ENCODE measurements at regions not wholly inside any gene's neighbourhood (a gene's known extent, or its start where the extent isn't known, plus 50 kb on each side); places are given as distances from the start of the nearest gene placed in this dataset.

DNA sequence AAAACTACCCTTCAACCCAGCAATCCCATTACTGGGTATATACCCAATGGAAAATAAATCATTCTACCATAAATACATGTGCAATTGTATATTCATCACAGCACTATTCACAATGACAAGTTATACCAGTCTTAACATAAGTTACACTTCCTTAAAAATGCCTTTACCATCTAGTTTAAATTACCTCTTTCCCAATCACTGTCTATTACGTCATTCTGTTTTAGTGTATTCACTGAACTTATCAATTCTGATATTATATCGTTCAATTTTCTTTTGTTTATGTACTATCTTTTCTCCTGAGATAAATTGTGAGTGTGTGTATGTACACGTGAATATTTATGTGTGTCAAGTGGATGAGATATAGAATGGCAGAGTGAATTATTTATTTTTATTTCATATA is 1416.8 kb downstream of the OLFM4 start:
- H3K36me3 Mint-ChIP-seq (ENCODE audit: low read depth): no peaks in the 10 kb centered on the region

GRCh38 chr13:54445865-54446264 is 1417.3 kb downstream of the OLFM4 start:
- Mint-ChIP-seq H3K36me3 (ENCODE audit: low read depth) (no peaks in the 10 kb centered on the region), H3K9me3 (no peaks in the 10 kb centered on the region), H3K4me3 (no peak overlapping the region), H3K27ac (no peak overlapping the region), H3K27me3 (ENCODE audit: low read depth, poor library complexity) (no peaks in the 10 kb centered on the region), H3K4me1 (no peaks in the 10 kb centered on the region)
- DNase-seq: no peak
- TF ChIP-seq CTCF (IDR thresholded peaks at IDR 0.05): no peak

More for the DNA sequence above, 1416.8 kb downstream of the OLFM4 start:
- no peaks in the 10 kb centered on the region for H3K27me3 Mint-ChIP-seq (ENCODE audit: low read depth, poor library complexity)
- TF ChIP-seq CTCF (IDR thresholded peaks at IDR 0.05): no peak
- H3K27ac Mint-ChIP-seq: no peak overlapping the region
- no peaks in the 10 kb centered on the region for H3K4me1 Mint-ChIP-seq
- no peak overlapping the region for H3K4me3 Mint-ChIP-seq
- no peaks in the 10 kb centered on the region for H3K9me3 Mint-ChIP-seq
- no peak for DNase-seq

DNA sequence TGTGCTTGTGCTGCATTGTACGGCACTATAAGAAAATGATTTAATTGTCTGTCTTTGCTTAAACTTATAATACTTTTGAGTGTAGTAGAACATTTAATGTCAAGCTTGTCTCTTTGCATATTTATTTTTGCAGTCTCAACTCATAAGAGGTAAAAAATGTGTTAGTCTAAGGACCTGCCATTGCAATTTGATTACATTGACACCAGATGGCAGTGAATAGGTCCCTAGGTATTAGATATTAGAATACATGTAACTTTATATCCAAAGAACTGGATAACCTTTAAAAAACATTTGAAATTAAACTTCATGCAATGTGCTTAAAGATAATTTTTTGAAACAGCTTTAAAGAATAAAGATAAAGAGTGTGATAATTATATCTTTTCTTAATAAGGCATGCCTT is 1421.3 kb downstream of the OLFM4 start:
- DNase-seq: no peak
- Mint-ChIP-seq H3K9me3 (peaks cover 22% of the 10 kb centered on the region), H3K4me3 (no peak overlapping the region), H3K4me1 (no peaks in the 10 kb centered on the region), H3K27me3 (ENCODE audit: low read depth, poor library complexity) (no peaks in the 10 kb centered on the region), H3K27ac (no peak overlapping the region), H3K36me3 (ENCODE audit: low read depth) (no peaks in the 10 kb centered on the region)
- TF ChIP-seq CTCF (IDR thresholded peaks at IDR 0.05): peak; percentile 31

- H3K27me3 Mint-ChIP-seq (ENCODE audit: low read depth, poor library complexity): peaks cover 5% of the 10 kb centered on the region
- no peak overlapping the region for H3K27ac Mint-ChIP-seq
- H3K4me1 Mint-ChIP-seq: peaks cover 8% of the 10 kb centered on the region
- H3K4me3 Mint-ChIP-seq: no peak overlapping the region
- no peaks in the 10 kb centered on the region for H3K36me3 Mint-ChIP-seq (ENCODE audit: low read depth)
- no peaks in the 10 kb centered on the region for H3K9me3 Mint-ChIP-seq
- no peak for DNase-seq
- no peak for TF ChIP-seq CTCF (IDR thresholded peaks at IDR 0.05)
These were observed 1455.6 kb downstream of the OLFM4 start for GRCh38 chr13:54484166-54484565.

DNA sequence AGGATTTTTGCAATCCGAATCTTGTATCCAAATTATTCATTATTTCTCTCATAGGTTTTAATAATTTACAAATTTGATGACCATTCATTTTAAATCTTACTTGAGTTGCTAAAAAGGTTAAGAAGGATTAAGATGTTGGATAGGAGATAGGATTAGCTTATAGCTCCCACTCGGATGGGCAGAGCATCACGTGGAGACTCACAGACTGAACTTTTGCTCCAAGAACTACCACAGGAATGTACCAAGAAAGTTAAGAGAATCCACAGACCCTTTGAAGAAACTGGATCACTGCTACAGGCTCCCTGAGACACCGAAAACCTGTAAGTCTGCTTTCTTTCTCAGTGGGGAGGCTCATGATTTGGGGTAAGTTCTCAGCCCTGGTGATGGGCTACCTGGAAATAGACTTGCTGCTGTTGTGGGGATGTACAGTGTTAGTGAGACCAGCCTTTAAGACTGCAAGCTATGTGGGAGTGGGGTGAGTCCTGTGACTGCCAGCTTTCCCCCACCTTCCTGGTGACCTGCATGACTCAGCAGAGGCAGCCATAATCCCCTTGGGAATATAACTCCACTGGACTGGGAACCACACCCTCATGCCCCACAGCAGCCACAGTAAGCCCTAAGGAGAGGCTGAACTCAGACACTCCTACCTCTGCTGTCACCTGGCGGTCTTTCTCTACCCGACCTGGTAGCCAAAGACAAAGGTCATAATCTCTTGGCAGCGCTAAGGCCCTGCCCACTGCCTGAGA is 1458.0 kb downstream of the OLFM4 start:
- peaks cover 3% of the 10 kb centered on the region for H3K36me3 Mint-ChIP-seq (ENCODE audit: low read depth)
- no peak overlapping the region for H3K4me3 Mint-ChIP-seq
- H3K9me3 Mint-ChIP-seq: peaks cover 17% of the 10 kb centered on the region
- no peak for TF ChIP-seq CTCF (IDR thresholded peaks at IDR 0.05)
- H3K27ac Mint-ChIP-seq: no peak overlapping the region
- no peaks in the 10 kb centered on the region for H3K4me1 Mint-ChIP-seq
- H3K27me3 Mint-ChIP-seq (ENCODE audit: low read depth, poor library complexity): peaks cover 5% of the 10 kb centered on the region
- no peak for DNase-seq

GRCh38 chr13:54489359-54489758 is 1460.7 kb downstream of the OLFM4 start:
- Mint-ChIP-seq H3K27ac (no peak overlapping the region), H3K36me3 (ENCODE audit: low read depth) (peaks cover 5% of the 10 kb centered on the region), H3K4me3 (no peak overlapping the region), H3K9me3 (peaks cover 25% of the 10 kb centered on the region), H3K4me1 (no peaks in the 10 kb centered on the region), H3K27me3 (ENCODE audit: low read depth, poor library complexity) (peaks cover 5% of the 10 kb centered on the region)
- no peak for TF ChIP-seq CTCF (IDR thresholded peaks at IDR 0.05)
- DNase-seq: no peak
